Esophagus (tissue), 2 donors: ENCODE measurements at regions not wholly inside any gene's neighbourhood (a gene's known extent, or its start where the extent isn't known, plus 50 kb on each side); places are given as distances from the start of the nearest gene placed in this dataset.

Experiments
- H3K27ac ChIP-seq, 2 donors: one replicate each; pipeline ENCODE4 v1.5.1; 2013; ENCODE audit warnings: low read depth in 2 of 2, mild to moderate bottlenecking in 2 of 2, inconsistent platforms in 1 of 2, low read length in 1 of 2, moderate library complexity in 1 of 2
- H3K27me3 ChIP-seq, 2 donors: one replicate each; pipeline ENCODE4 v1.6.1; 2013; ENCODE audit warnings: low read length in 2 of 2, control low read depth in 1 of 2, mild to moderate bottlenecking in 1 of 2; ENCODE audit not compliant: insufficient read depth in 2 of 2, control insufficient read depth in 1 of 2
- H3K36me3 ChIP-seq, 2 donors: one replicate each; pipeline ENCODE4 v1.6.1; 2013; ENCODE audit warnings: low read length in 1 of 2; ENCODE audit not compliant: control insufficient read depth in 2 of 2, insufficient read depth in 2 of 2
- H3K4me1 ChIP-seq, 2 donors: one replicate each; pipeline ENCODE4 v1.6.1; 2013; ENCODE audit warnings: low read length in 1 of 2; ENCODE audit not compliant: control insufficient read depth in 2 of 2, insufficient read depth in 2 of 2
- H3K4me3 ChIP-seq, 2 donors: one replicate each; pipeline ENCODE4 v1.5.1; 2013; ENCODE audit warnings: low read length in 2 of 2, mild to moderate bottlenecking in 2 of 2, low read depth in 1 of 2, moderate library complexity in 1 of 2
- H3K9me3 ChIP-seq, 2 donors: one replicate each; pipeline ENCODE4 v1.6.1; 2013; ENCODE audit warnings: mild to moderate bottlenecking in 2 of 2, low read depth in 1 of 2, low read length in 1 of 2, moderate library complexity in 1 of 2; ENCODE audit not compliant: control insufficient read depth in 2 of 2, insufficient read depth in 1 of 2
- WGBS, 2 donors: extraction: QIAGEN DNeasy Blood & Tissue Kit; methylation state at CpG; one replicate each; pipeline ENCODE4 v1.1.7; 2013; 5-methylcytosine and 5-hydroxymethylcytosine counted together
- donor health status: healthy with polysubstance abuse.
- donor health status: Bipolar disorder and iron deficiency.

- 71 to 74% methylated on average over 7 of the region's 7 CpGs for WGBS, 2 donors
- Histone ChIP-seq H3K27me3 (no peaks in the 10 kb centered on the region), H3K4me1 (peaks cover 6 to 15% of the 10 kb centered on the region in 2 donors), H3K36me3 (no peaks in the 10 kb centered on the region), H3K4me3 (no peak overlapping the region), H3K27ac (no peak overlapping the region), H3K9me3 (no peaks in the 10 kb centered on the region)
These were observed 85.7 kb downstream of the HS1BP3 start for GRCh38 chr2:20565101-20565622.

DNA sequence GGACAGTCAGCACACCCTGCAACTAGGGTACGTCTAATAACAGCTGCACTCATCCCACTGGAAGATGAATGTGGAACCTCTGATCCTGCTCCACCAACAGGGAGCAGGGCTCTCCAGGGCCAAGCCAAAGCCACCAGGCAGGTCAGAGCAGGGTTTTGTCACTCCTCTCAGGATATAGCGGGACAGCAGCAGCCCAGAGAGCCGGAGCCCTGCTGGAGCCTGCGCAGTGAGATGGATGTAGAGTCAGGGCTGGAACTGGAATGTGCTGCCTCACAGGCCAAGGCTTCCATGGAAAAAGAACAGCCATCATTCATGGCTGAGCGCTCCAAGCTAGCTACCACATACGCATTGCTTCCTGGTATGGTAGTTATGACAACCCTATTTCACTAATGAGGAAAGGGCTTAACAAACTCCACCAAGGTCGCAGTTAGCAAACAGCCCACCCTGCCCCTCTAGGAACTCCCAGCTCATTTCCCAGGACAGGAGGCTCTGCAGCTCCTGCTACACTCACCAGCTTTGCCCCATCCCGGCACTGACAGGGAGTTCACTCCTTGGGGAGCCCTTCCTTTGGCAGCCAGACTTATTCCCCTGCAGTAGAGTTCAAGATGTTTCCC, 85.2 kb downstream of the HS1BP3 start:
- Histone ChIP-seq H3K9me3 (no peaks in the 10 kb centered on the region), H3K4me3 (no peak overlapping the region), H3K27ac (no peak overlapping the region), H3K27me3 (no peaks in the 10 kb centered on the region), H3K4me1 (peaks cover 4 to 12% of the 10 kb centered on the region in 2 donors), H3K36me3 (no peaks in the 10 kb centered on the region)
- WGBS, 2 donors, result 72% methylated on average over 8 of the region's 8 CpGs

GRCh38 chr2:20566331-20566730, 84.6 kb downstream of the HS1BP3 start:
- no peaks in the 10 kb centered on the region for H3K27me3 ChIP-seq
- H3K4me3 ChIP-seq, result no peak overlapping the region
- no peaks in the 10 kb centered on the region for H3K9me3 ChIP-seq
- H3K4me1 ChIP-seq, result peaks cover under 1 to 6% of the 10 kb centered on the region in 2 donors
- no peaks in the 10 kb centered on the region for H3K36me3 ChIP-seq
- 88 to 94% methylated on average over 4 of the region's 4 CpGs for WGBS, 2 donors
- H3K27ac ChIP-seq, result no peak overlapping the region

GRCh38 chr2:20567159-20567925, 83.6 kb downstream of the HS1BP3 start:
- Histone ChIP-seq H3K4me3 (no peak overlapping the region), H3K36me3 (no peaks in the 10 kb centered on the region), H3K27ac (no peak overlapping the region), H3K27me3 (no peaks in the 10 kb centered on the region), H3K9me3 (no peaks in the 10 kb centered on the region), H3K4me1 (peaks cover 3 to 5% of the 10 kb centered on the region in 2 donors)
- 89 to 93% methylated on average over 12 of the region's 12 CpGs for WGBS, 2 donors
